Thoracic aorta (tissue), 2 donors: ENCODE measurements at regions not wholly inside any gene's neighbourhood (a gene's known extent, or its start where the extent isn't known, plus 50 kb on each side); places are given as distances from the start of the nearest gene placed in this dataset.

ENCODE experiments used
- ATAC-seq: fragments of 150-250 bp; one replicate; pipeline ENCODE4 v1.8.0; 2017; ENCODE audit warnings: low read depth; ENCODE audit not compliant: insufficient number of reproducible peaks, low FRiP score
- DNase-seq: peaks from one replicate; pipeline ENCODE4 v3.0.0-alpha.2; 2020; ENCODE audit warnings: low spot score
- H3K27ac ChIP-seq, 2 donors: fragments of 200-600 bp; sonication (generic); 1 replicate in 1 of 2; 2 replicates in 1 of 2; pipeline ENCODE4 v1.5.1; 2016; ENCODE audit warnings: mild to moderate bottlenecking in 2 of 2, moderate library complexity in 2 of 2
- H3K27me3 ChIP-seq: fragments of 200-600 bp; sonication (generic); replicated peaks from 2 replicates; pipeline ENCODE4 v1.6.0; 2016; ENCODE audit warnings: mild to moderate bottlenecking; ENCODE audit not compliant: insufficient read depth
- H3K36me3 ChIP-seq: fragments of 200-600 bp; sonication (generic); one replicate; pipeline ENCODE4 v1.5.1; 2016
- H3K4me1 ChIP-seq, 2 donors: fragments of 200-600 bp; sonication (generic); 1 replicate in 1 of 2; 2 replicates in 1 of 2; pipeline versions ENCODE4 v1.5.1 to v1.6.0; 2016; ENCODE audit warnings: low read depth in 2 of 2, mild to moderate bottlenecking in 1 of 2; ENCODE audit not compliant: control insufficient read depth in 1 of 2
- H3K4me3 ChIP-seq: fragments of 200-600 bp; sonication (generic); 2 replicates; pipeline ENCODE4 v1.5.1; 2016; ENCODE audit warnings: mild to moderate bottlenecking
- H3K9me3 ChIP-seq: fragments of 200-600 bp; sonication (generic); 2 replicates; pipeline ENCODE4 v1.5.1; 2016
- TF ChIP-seq, protein P1 (sequence below): fragments of 200-600 bp; sonication (generic); IDR thresholded peaks from one replicate; pipeline ENCODE4 v1.5.1; 2019; ENCODE audit warnings: antibody characterized with exemption

DNA sequence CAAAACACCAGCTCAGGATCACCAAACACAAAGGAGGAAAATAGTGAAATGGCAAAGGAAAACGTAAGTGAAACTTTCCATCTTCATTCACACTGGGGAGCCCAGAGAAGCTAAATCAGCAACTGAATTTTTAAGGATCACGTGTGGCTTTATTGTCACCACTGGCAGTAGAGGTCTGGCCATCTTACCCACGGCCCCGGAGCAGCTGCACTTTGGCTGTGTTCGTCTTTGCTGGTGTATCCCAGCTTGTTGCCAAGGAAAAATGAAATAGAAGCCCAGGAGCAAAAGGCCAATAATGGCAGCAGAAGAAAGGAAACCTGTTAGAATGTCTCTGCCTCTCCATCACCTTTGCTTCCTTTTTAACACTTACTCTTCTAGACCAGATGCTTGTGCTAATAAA lies 274.7 kb downstream of the FOXO1 start:
- no peak overlapping the region for H3K4me3 ChIP-seq
- no peaks in the 10 kb centered on the region for H3K4me1 ChIP-seq
- H3K27ac ChIP-seq: no peak overlapping the region
- no peak for ATAC-seq
- TF ChIP-seq, protein P1, sequence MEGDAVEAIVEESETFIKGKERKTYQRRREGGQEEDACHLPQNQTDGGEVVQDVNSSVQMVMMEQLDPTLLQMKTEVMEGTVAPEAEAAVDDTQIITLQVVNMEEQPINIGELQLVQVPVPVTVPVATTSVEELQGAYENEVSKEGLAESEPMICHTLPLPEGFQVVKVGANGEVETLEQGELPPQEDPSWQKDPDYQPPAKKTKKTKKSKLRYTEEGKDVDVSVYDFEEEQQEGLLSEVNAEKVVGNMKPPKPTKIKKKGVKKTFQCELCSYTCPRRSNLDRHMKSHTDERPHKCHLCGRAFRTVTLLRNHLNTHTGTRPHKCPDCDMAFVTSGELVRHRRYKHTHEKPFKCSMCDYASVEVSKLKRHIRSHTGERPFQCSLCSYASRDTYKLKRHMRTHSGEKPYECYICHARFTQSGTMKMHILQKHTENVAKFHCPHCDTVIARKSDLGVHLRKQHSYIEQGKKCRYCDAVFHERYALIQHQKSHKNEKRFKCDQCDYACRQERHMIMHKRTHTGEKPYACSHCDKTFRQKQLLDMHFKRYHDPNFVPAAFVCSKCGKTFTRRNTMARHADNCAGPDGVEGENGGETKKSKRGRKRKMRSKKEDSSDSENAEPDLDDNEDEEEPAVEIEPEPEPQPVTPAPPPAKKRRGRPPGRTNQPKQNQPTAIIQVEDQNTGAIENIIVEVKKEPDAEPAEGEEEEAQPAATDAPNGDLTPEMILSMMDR: no peak
- no peaks in the 10 kb centered on the region for H3K27me3 ChIP-seq
- no peak for DNase-seq
- H3K9me3 ChIP-seq: no peaks in the 10 kb centered on the region
- H3K36me3 ChIP-seq: no peaks in the 10 kb centered on the region

GRCh38 chr13:40394304-40394985 lies 272.0 kb downstream of the FOXO1 start:
- TF ChIP-seq, protein P1: no peak
- Histone ChIP-seq H3K9me3 (no peaks in the 10 kb centered on the region), H3K27me3 (no peaks in the 10 kb centered on the region), H3K36me3 (no peaks in the 10 kb centered on the region), H3K4me3 (no peak overlapping the region), H3K27ac (no peak overlapping the region), H3K4me1 (no peaks in the 10 kb centered on the region)
- ATAC-seq (no peak), DNase-seq (no peak)

- TF ChIP-seq, protein P1: no peak
- Histone ChIP-seq H3K36me3 (no peaks in the 10 kb centered on the region), H3K27ac (no peak overlapping the region), H3K4me1 (peaks cover 12 to 19% of the 10 kb centered on the region in 2 donors), H3K9me3 (no peaks in the 10 kb centered on the region), H3K27me3 (no peaks in the 10 kb centered on the region), H3K4me3 (no peak overlapping the region)
- no peak for DNase-seq
- no peak for ATAC-seq
Observed at GRCh38 chr13:40398065-40398464, 268.4 kb downstream of the FOXO1 start.

DNA sequence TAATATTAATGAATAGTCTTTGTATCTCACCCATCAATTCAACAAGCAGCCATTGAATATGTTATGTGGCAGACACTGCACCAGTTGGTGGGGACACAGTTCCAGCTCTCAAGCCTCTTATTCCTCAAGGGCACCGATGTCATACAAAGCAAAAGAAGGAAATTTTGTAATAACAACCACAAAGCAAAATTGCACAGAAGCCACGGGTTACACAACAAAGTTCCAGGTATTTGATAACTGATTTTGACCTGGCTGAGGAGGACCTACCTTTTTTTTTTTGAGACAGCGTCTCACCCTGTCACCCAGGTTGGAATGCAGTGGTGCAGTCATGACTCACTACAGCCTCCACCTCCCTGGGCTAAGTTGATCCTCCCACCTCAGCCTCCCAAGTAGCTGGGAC lies 266.7 kb downstream of the FOXO1 start:
- no peaks in the 10 kb centered on the region for H3K36me3 ChIP-seq
- no peak overlapping the region for H3K4me3 ChIP-seq
- no peaks in the 10 kb centered on the region for H3K27me3 ChIP-seq
- ATAC-seq (no peak), DNase-seq (no peak)
- H3K9me3 ChIP-seq: no peaks in the 10 kb centered on the region
- TF ChIP-seq, protein P1: no peak
- H3K4me1 ChIP-seq: peaks cover 18 to 24% of the 10 kb centered on the region in 2 donors
- no peak overlapping the region for H3K27ac ChIP-seq

DNA sequence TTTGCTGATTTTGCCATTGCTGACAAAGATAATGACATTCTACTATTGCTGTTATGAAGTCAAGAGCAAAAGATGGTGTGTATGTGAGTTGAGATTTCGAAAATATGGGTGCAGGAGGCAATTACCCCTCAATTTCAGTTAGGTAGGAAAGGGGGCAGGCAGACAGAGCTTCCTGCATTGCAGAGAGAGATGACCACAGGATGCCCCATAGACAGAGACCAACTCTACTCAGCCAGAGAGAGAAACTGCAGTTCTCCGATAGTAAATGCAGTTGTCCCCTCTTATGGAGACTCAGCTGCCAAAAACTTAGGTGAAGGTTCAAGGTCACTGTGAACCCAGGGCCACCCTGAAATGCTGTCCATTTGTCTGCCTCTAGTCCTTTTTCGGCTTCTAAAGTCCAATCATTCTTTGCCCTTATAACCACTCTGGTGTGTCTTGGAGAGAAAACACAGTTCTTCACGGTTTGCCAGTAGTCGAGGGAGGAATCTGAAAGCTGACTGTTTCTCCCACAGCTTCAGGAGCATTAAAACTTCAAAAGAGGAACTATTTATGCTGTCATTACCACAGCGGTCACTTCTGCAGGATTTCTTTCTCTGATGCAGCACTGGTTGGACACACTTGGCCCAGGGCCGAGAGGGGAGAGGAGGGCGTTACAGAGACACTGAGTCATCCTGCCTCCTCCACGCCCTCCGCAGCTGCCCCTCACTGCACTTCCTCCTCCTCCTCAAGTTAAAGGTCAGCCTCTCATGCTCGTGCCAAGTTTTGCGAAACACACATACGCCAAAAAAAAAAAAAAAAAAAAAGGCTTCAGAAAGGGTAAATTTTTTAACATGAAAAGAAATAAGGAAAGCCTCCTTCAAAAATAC lies 264.3 kb downstream of the FOXO1 start:
- Histone ChIP-seq H3K4me1 (peaks cover 18 to 24% of the 10 kb centered on the region in 2 donors), H3K4me3 (peak overlapping the region; percentile 57), H3K9me3 (no peaks in the 10 kb centered on the region), H3K27me3 (no peaks in the 10 kb centered on the region), H3K36me3 (no peaks in the 10 kb centered on the region), H3K27ac (peak overlapping the region; percentile 42 to 58)
- peak; percentile 93 for DNase-seq
- TF ChIP-seq, protein P1: no peak
- peak; percentile 80 for ATAC-seq
